ENCODE measurements at regions not wholly inside any gene's neighbourhood (a gene's known extent, or its start where the extent isn't known, plus 50 kb on each side); places are given as distances from the start of the nearest gene placed in this dataset.

GRCh38 chr2:238729261-238729935 lies 118.5 kb upstream of the TWIST2 start:
- Mint-ChIP-seq H3K9me3 (no peaks in the 10 kb centered on the region), H3K27me3 (peaks cover 7% of the 10 kb centered on the region), H3K4me1 (ENCODE audit: low read depth) (peaks cover 7% of the 10 kb centered on the region), H3K4me3 (no peak overlapping the region), H3K36me3 (ENCODE audit: low read depth) (no peaks in the 10 kb centered on the region), H3K27ac (no peak overlapping the region)
- intact Hi-C loops (cut with micrococcal nuclease) = no loop called here

GRCh38 chr2:238730001-238730669 lies 117.8 kb upstream of the TWIST2 start:
- peaks cover 2% of the 10 kb centered on the region for H3K27me3 Mint-ChIP-seq
- H3K4me1 Mint-ChIP-seq (ENCODE audit: low read depth) = peaks cover 7% of the 10 kb centered on the region
- H3K36me3 Mint-ChIP-seq (ENCODE audit: low read depth) = no peaks in the 10 kb centered on the region
- no peak overlapping the region for H3K27ac Mint-ChIP-seq
- no peak overlapping the region for H3K4me3 Mint-ChIP-seq
- intact Hi-C loops (cut with micrococcal nuclease) = no loop called here
- no peaks in the 10 kb centered on the region for H3K9me3 Mint-ChIP-seq

GRCh38 chr2:238730881-238731280 lies 117.0 kb upstream of the TWIST2 start:
- intact Hi-C loops (cut with micrococcal nuclease) = no loop called here
- Mint-ChIP-seq H3K27me3 (peaks cover 2% of the 10 kb centered on the region), H3K27ac (no peak overlapping the region), H3K4me1 (ENCODE audit: low read depth) (peaks cover 7% of the 10 kb centered on the region), H3K4me3 (no peak overlapping the region), H3K36me3 (ENCODE audit: low read depth) (no peaks in the 10 kb centered on the region), H3K9me3 (no peaks in the 10 kb centered on the region)

DNA sequence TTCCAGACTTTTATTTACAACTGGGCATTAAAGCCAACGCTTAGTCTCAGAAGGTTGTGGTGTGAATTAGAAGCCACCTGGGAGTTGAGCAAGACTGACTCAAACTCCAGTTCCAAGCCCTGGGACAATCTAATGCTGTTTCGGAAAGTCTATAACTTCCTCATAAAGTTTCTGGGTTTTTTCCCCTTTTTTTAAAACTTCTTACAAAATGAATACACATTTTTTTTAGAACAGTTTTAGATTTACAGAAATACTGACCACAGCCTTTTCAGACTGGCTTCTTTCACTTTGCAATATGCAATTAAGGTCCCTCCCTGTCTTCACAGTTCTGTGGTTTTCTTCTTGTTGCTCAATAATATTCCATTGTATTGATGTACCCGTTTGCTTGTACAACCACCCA lies 115.9 kb upstream of the TWIST2 start:
- Mint-ChIP-seq H3K4me3 (no peak overlapping the region), H3K9me3 (peaks cover 1% of the 10 kb centered on the region), H3K4me1 (ENCODE audit: low read depth) (peaks cover 7% of the 10 kb centered on the region), H3K36me3 (ENCODE audit: low read depth) (no peaks in the 10 kb centered on the region), H3K27me3 (no peaks in the 10 kb centered on the region), H3K27ac (no peak overlapping the region)
- intact Hi-C loops (cut with micrococcal nuclease) = no loop called here

- Mint-ChIP-seq H3K27ac (no peak overlapping the region), H3K4me1 (ENCODE audit: low read depth) (no peaks in the 10 kb centered on the region), H3K27me3 (peaks cover 6% of the 10 kb centered on the region), H3K9me3 (peaks cover 11% of the 10 kb centered on the region), H3K4me3 (no peak overlapping the region), H3K36me3 (ENCODE audit: low read depth) (no peaks in the 10 kb centered on the region)
- intact Hi-C loops (cut with micrococcal nuclease) = no loop called here
Observed at GRCh38 chr2:238738917-238739316, 109.0 kb upstream of the TWIST2 start.

GRCh38 chr2:238739668-238740067 lies 108.2 kb upstream of the TWIST2 start:
- Mint-ChIP-seq H3K27me3 (peaks cover 6% of the 10 kb centered on the region), H3K4me1 (ENCODE audit: low read depth) (no peaks in the 10 kb centered on the region), H3K27ac (no peak overlapping the region), H3K4me3 (no peak overlapping the region), H3K9me3 (peaks cover 11% of the 10 kb centered on the region), H3K36me3 (ENCODE audit: low read depth) (no peaks in the 10 kb centered on the region)
- intact Hi-C loops (cut with micrococcal nuclease) = no loop called here

DNA sequence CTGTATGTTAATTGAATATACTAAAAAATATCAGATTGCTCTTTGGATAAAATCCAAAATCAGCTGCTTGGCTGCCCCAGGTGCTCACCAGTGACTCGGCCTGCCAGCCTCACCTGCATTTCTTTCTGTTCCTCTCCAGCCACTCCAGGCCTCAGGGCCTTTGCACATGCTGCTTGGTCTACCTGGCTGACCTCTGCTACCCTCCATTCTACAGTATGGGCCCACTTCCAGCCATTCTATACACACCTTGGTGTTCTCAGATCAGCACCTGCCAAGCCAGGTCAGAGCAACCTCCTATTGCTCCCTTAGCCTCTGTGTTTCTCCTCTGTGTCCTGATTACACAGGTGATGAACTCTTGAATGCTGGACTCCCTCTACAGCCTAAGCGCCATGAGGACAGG lies 106.6 kb upstream of the TWIST2 start:
- intact Hi-C loops (cut with micrococcal nuclease) = no loop called here
- Mint-ChIP-seq H3K36me3 (ENCODE audit: low read depth) (no peaks in the 10 kb centered on the region), H3K4me1 (ENCODE audit: low read depth) (no peaks in the 10 kb centered on the region), H3K27ac (no peak overlapping the region), H3K9me3 (peaks cover 11% of the 10 kb centered on the region), H3K4me3 (no peak overlapping the region), H3K27me3 (peaks cover 7% of the 10 kb centered on the region)

GRCh38 chr2:238742066-238742465 lies 105.8 kb upstream of the TWIST2 start:
- H3K27me3 Mint-ChIP-seq = peaks cover 7% of the 10 kb centered on the region
- H3K9me3 Mint-ChIP-seq = peaks cover 9% of the 10 kb centered on the region
- H3K4me3 Mint-ChIP-seq = no peak overlapping the region
- intact Hi-C loops (cut with micrococcal nuclease) = no loop called here
- no peaks in the 10 kb centered on the region for H3K4me1 Mint-ChIP-seq (ENCODE audit: low read depth)
- no peaks in the 10 kb centered on the region for H3K36me3 Mint-ChIP-seq (ENCODE audit: low read depth)
- no peak overlapping the region for H3K27ac Mint-ChIP-seq

DNA sequence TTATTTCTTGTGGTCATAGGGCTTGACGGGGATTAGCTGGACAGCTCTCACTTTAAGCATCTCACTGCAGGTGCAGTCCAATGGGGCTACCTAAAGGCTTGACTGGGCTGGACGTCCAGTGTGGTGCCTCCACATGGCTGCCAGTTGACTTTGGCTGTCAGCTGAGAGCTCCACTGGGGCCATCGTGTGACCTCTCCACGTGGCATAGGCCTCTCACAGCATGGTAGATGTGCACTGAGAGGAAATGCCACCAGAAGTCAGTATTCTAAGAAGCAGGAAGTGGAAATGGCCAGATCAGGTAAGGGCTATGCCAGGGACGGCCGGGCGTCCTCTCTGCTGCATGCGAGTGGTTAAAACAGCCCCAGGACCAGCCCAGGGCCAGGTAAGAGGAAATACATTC lies 105.2 kb upstream of the TWIST2 start:
- no peaks in the 10 kb centered on the region for H3K36me3 Mint-ChIP-seq (ENCODE audit: low read depth)
- H3K4me1 Mint-ChIP-seq (ENCODE audit: low read depth) = no peaks in the 10 kb centered on the region
- peaks cover 3% of the 10 kb centered on the region for H3K9me3 Mint-ChIP-seq
- H3K27me3 Mint-ChIP-seq = peaks cover 7% of the 10 kb centered on the region
- no peak overlapping the region for H3K4me3 Mint-ChIP-seq
- H3K27ac Mint-ChIP-seq = no peak overlapping the region
- intact Hi-C loops (cut with micrococcal nuclease) = no loop called here

GRCh38 chr2:238743243-238744065 lies 104.4 kb upstream of the TWIST2 start:
- H3K27me3 Mint-ChIP-seq = peaks cover 6% of the 10 kb centered on the region
- no peak overlapping the region for H3K4me3 Mint-ChIP-seq
- intact Hi-C loops (cut with micrococcal nuclease) = no loop called here
- no peak overlapping the region for H3K27ac Mint-ChIP-seq
- H3K4me1 Mint-ChIP-seq (ENCODE audit: low read depth) = no peaks in the 10 kb centered on the region
- no peaks in the 10 kb centered on the region for H3K36me3 Mint-ChIP-seq (ENCODE audit: low read depth)
- no peaks in the 10 kb centered on the region for H3K9me3 Mint-ChIP-seq

GRCh38 chr2:238744951-238745350 lies 102.9 kb upstream of the TWIST2 start:
- Mint-ChIP-seq H3K36me3 (ENCODE audit: low read depth) (no peaks in the 10 kb centered on the region), H3K4me3 (no peak overlapping the region), H3K27me3 (peaks cover 9% of the 10 kb centered on the region), H3K27ac (no peak overlapping the region), H3K9me3 (peaks cover 12% of the 10 kb centered on the region), H3K4me1 (ENCODE audit: low read depth) (no peaks in the 10 kb centered on the region)
- intact Hi-C loops (cut with micrococcal nuclease) = no loop called here

- intact Hi-C loops (cut with micrococcal nuclease) = no loop called here
- Mint-ChIP-seq H3K27ac (no peak overlapping the region), H3K4me1 (ENCODE audit: low read depth) (no peaks in the 10 kb centered on the region), H3K27me3 (peaks cover 9% of the 10 kb centered on the region), H3K9me3 (peaks cover 23% of the 10 kb centered on the region), H3K36me3 (ENCODE audit: low read depth) (no peaks in the 10 kb centered on the region), H3K4me3 (no peak overlapping the region)
Observed at GRCh38 chr2:238745997-238746396, 101.9 kb upstream of the TWIST2 start.

DNA sequence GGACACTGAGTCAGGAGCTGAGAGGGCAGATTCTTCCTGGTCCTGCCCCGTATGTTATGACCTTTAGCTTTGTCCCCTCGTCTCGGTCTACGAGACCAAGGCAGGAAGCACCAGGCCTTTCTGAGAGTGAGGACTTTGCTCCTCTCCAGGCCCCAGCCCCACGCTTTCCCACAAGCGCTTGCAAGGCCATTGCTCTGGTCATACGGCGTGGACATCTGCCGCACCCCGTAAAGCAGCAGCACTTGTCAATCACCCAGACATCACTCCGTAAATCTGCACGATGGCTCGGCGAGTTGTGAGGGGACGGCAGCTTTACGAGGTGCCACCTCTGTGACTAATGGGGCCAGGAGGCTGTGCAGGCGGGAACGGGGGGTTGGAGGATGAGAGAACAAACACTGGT lies 100.8 kb upstream of the TWIST2 start:
- Mint-ChIP-seq H3K27ac (no peak overlapping the region), H3K4me1 (ENCODE audit: low read depth) (no peaks in the 10 kb centered on the region), H3K36me3 (ENCODE audit: low read depth) (no peaks in the 10 kb centered on the region), H3K9me3 (peaks cover 24% of the 10 kb centered on the region), H3K4me3 (no peak overlapping the region), H3K27me3 (peaks cover 9% of the 10 kb centered on the region)
- intact Hi-C loops (cut with micrococcal nuclease) = no loop called here

DNA sequence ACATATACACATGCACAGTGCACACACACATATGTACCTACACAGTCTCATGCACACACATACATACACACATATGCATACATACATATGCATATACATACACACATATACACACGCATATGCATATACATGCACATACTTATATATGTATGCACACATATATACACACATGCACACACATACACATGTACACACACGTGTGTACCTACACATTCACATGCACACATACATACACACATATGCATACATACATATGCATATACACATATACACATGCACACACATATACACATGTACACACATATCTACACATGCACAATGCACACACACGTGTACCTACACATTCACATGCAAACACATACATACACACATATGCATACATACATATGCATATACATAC lies 100.3 kb upstream of the TWIST2 start:
- no peaks in the 10 kb centered on the region for H3K36me3 Mint-ChIP-seq (ENCODE audit: low read depth)
- intact Hi-C loops (cut with micrococcal nuclease) = no loop called here
- H3K9me3 Mint-ChIP-seq = peaks cover 24% of the 10 kb centered on the region
- no peaks in the 10 kb centered on the region for H3K4me1 Mint-ChIP-seq (ENCODE audit: low read depth)
- peaks cover 9% of the 10 kb centered on the region for H3K27me3 Mint-ChIP-seq
- no peak overlapping the region for H3K27ac Mint-ChIP-seq
- no peak overlapping the region for H3K4me3 Mint-ChIP-seq
